ENCODE measurements at regions not wholly inside any gene's neighbourhood (a gene's known extent, or its start where the extent isn't known, plus 50 kb on each side); places are given as distances from the start of the nearest gene placed in this dataset.
"Not testable (repeated sequence)": the region's sequence is repeated elsewhere in the genome, so short reads cannot be mapped to it uniquely, and the experiment has no call there.

- 87 to 95% methylated on average over 5 of the region's 5 CpGs for WGBS, 2 donors
- H3K27ac ChIP-seq, result peak overlapping the region; percentile 52 to 74
- DNase-seq, result no peak
- intact Hi-C loops (cut with DNase I; ENCODE audit: low total_unique reads), result no loop called here
- H3K36me3 ChIP-seq (ENCODE audit: low read depth, missing control alignments), result no peaks in the 10 kb centered on the region
- H3K4me1 ChIP-seq, result peaks cover 55% of the 10 kb centered on the region
- TF ChIP-seq CTCF (IDR thresholded peaks at IDR 0.05) (no peak), POLR2A (IDR thresholded peaks at IDR 0.05) (no peak)
- H3K4me3 ChIP-seq, result no peak overlapping the region
- H3K27me3 ChIP-seq, result no peaks in the 10 kb centered on the region
- no peaks in the 10 kb centered on the region for H3K9me3 ChIP-seq
Observed at GRCh38 chr3:72270730-72271129, 485.8 kb upstream of the PROK2 start.

GRCh38 chr3:72270072-72270681 is 485.2 kb upstream of the PROK2 start:
- TF ChIP-seq CTCF (IDR thresholded peaks at IDR 0.05), result no peak
- no peak for TF ChIP-seq POLR2A (IDR thresholded peaks at IDR 0.05)
- intact Hi-C loops (cut with DNase I; ENCODE audit: low total_unique reads), result no loop called here
- H3K4me1 ChIP-seq, result peaks cover 57% of the 10 kb centered on the region

GRCh38 chr3:72269475-72269874 is 484.5 kb upstream of the PROK2 start:
- WGBS, 2 donors, result 86 to 87% methylated on average over 3 of the region's 3 CpGs
- Histone ChIP-seq H3K27ac (peak overlapping the region; percentile 52 to 74), H3K27me3 (no peaks in the 10 kb centered on the region), H3K4me3 (no peak overlapping the region), H3K9me3 (no peaks in the 10 kb centered on the region), H3K4me1 (peaks cover 50% of the 10 kb centered on the region), H3K36me3 (ENCODE audit: low read depth, missing control alignments) (no peaks in the 10 kb centered on the region)
- DNase-seq, result no peak
- no peak for TF ChIP-seq CTCF (IDR thresholded peaks at IDR 0.05)
- no peak for TF ChIP-seq POLR2A (IDR thresholded peaks at IDR 0.05)
- intact Hi-C loops (cut with DNase I; ENCODE audit: low total_unique reads), result no loop called here

More at GRCh38 chr3:72270072-72270681, 485.2 kb upstream of the PROK2 start:
- Histone ChIP-seq H3K27ac (peak overlapping the region; percentile 52 to 74), H3K4me3 (no peak overlapping the region), H3K36me3 (ENCODE audit: low read depth, missing control alignments) (no peaks in the 10 kb centered on the region), H3K9me3 (no peaks in the 10 kb centered on the region), H3K27me3 (no peaks in the 10 kb centered on the region)
- 45 to 52% methylated on average over 9 of the region's 9 CpGs for WGBS, 2 donors
- DNase-seq, result peak; percentile 96

- H3K36me3 ChIP-seq (ENCODE audit: low read depth, missing control alignments); H3K4me3 ChIP-seq; H3K27me3 ChIP-seq; DNase-seq; H3K9me3 ChIP-seq; intact Hi-C loops (cut with DNase I; ENCODE audit: low total_unique reads): not testable (repeated sequence)
- Histone ChIP-seq H3K4me1 (peaks cover 49% of the 10 kb centered on the region), H3K27ac (peak overlapping the region; percentile 46 to 52)
- 88 to 90% methylated on average over 7 of the region's 7 CpGs for WGBS, 2 donors
Observed at GRCh38 chr3:72266921-72267524, 482.1 kb upstream of the PROK2 start.

GRCh38 chr3:72266016-72266370 is 481.0 kb upstream of the PROK2 start:
- intact Hi-C loops (cut with DNase I; ENCODE audit: low total_unique reads), result no loop called here
- DNase-seq, result no peak
- TF ChIP-seq CTCF (IDR thresholded peaks at IDR 0.05) (no peak), POLR2A (IDR thresholded peaks at IDR 0.05) (no peak)
- Histone ChIP-seq H3K27me3 (no peaks in the 10 kb centered on the region), H3K27ac (no peak overlapping the region), H3K36me3 (ENCODE audit: low read depth, missing control alignments) (no peaks in the 10 kb centered on the region), H3K9me3 (no peaks in the 10 kb centered on the region), H3K4me1 (peaks cover 43% of the 10 kb centered on the region), H3K4me3 (no peak overlapping the region)
- WGBS, 2 donors, result 56 to 90% methylated on average over 3 of the region's 3 CpGs

All from testis (tissue), 2 donors.